DND-41 (cell line): ENCODE measurements at regions not wholly inside any gene's neighbourhood (a gene's known extent, or its start where the extent isn't known, plus 50 kb on each side); places are given as distances from the start of the nearest gene placed in this dataset.

ENCODE experiments used
- ATAC-seq: fragments of 200-7000 bp; cut with Tn5 transposase; 3 replicates; pipeline ENCODE4 v1.9.1; 2021; ENCODE audit warnings: low read depth; ENCODE audit not compliant: insufficient read depth
- DNase-seq: peaks from one replicate; pipeline ENCODE4 v3.0.0-alpha.2; 2020
- H2AFZ ChIP-seq: 2 replicates; pipeline ENCODE4 v1.6.0; 2012; ENCODE audit warnings: low read depth, low read length
- H3K27ac ChIP-seq: 2 replicates; pipeline ENCODE4 v1.5.1; 2012; ENCODE audit warnings: low read length, inconsistent platforms
- H3K27me3 ChIP-seq: fragments of 200-600 bp; sonication (generic); 2 replicates; pipeline ENCODE4 v1.6.0; 2012; ENCODE audit warnings: low read length, mild to moderate bottlenecking, inconsistent platforms; ENCODE audit not compliant: insufficient read depth, poor library complexity
- H3K36me3 ChIP-seq: 2 replicates; pipeline ENCODE4 v1.5.1; 2012; ENCODE audit warnings: low read length, inconsistent platforms; ENCODE audit not compliant: insufficient read depth
- H3K4me1 ChIP-seq: 2 replicates; pipeline ENCODE4 v1.5.1; 2012; ENCODE audit warnings: mild to moderate bottlenecking, low read length; ENCODE audit not compliant: insufficient read depth
- H3K4me2 ChIP-seq: 2 replicates; pipeline ENCODE4 v1.6.0; 2012; ENCODE audit warnings: mild to moderate bottlenecking, moderate library complexity, low read length, inconsistent platforms; ENCODE audit not compliant: insufficient read depth
- H3K4me3 ChIP-seq, 2 experiments: fragments of 200-600 bp in 1 of 2; shearing (Covaris generic) in 1 of 2; 2 replicates each; pipeline ENCODE4 v1.5.1; 2012 to 2016; ENCODE audit warnings: inconsistent platforms in 2 of 2, low read length in 2 of 2, mild to moderate bottlenecking in 2 of 2, low read depth in 1 of 2, moderate library complexity in 1 of 2
- H3K79me2 ChIP-seq: 2 replicates; pipeline ENCODE4 v1.6.0; 2012; ENCODE audit warnings: low read length, inconsistent platforms; ENCODE audit not compliant: insufficient read depth
- H3K9ac ChIP-seq: 2 replicates; pipeline ENCODE4 v1.6.0; 2012; ENCODE audit warnings: low read depth, mild to moderate bottlenecking, inconsistent platforms, low read length, moderate library complexity
- H3K9me3 ChIP-seq: 2 replicates; pipeline ENCODE4 v1.5.1; 2012; ENCODE audit warnings: low read length, moderate library complexity, mild to moderate bottlenecking, inconsistent platforms; ENCODE audit not compliant: insufficient read depth, severe bottlenecking
- H4K20me1 ChIP-seq: 2 replicates; pipeline ENCODE4 v1.6.0; 2012; ENCODE audit warnings: low read length; ENCODE audit not compliant: insufficient read depth
- EZH2 ChIP-seq: IDR thresholded peaks from 3 replicates; pipeline ENCODE4 v1.6.1; 2012; ENCODE audit warnings: borderline replicate concordance, low read depth, mild to moderate bottlenecking, moderate library complexity, low read length, inconsistent platforms; ENCODE audit not compliant: severe bottlenecking
- TF ChIP-seq, protein P1 (sequence below): IDR thresholded peaks from 2 replicates; pipeline ENCODE4 v1.5.1; 2012; ENCODE audit warnings: borderline replicate concordance, low read length, moderate library complexity, mild to moderate bottlenecking; ENCODE audit not compliant: poor library complexity, severe bottlenecking; ENCODE audit errors: extremely low read depth

GRCh38 chr10:35950701-35951100 lies 308.6 kb upstream of the FZD8 start:
- no peaks in the 10 kb centered on the region for H4K20me1 ChIP-seq
- no peak overlapping the region for H3K27ac ChIP-seq
- no peaks in the 10 kb centered on the region for H3K79me2 ChIP-seq
- H3K4me3 ChIP-seq, result no peak overlapping the region
- H3K9ac ChIP-seq, result no peak overlapping the region
- TF ChIP-seq EZH2, result no peak
- TF ChIP-seq, protein P1, sequence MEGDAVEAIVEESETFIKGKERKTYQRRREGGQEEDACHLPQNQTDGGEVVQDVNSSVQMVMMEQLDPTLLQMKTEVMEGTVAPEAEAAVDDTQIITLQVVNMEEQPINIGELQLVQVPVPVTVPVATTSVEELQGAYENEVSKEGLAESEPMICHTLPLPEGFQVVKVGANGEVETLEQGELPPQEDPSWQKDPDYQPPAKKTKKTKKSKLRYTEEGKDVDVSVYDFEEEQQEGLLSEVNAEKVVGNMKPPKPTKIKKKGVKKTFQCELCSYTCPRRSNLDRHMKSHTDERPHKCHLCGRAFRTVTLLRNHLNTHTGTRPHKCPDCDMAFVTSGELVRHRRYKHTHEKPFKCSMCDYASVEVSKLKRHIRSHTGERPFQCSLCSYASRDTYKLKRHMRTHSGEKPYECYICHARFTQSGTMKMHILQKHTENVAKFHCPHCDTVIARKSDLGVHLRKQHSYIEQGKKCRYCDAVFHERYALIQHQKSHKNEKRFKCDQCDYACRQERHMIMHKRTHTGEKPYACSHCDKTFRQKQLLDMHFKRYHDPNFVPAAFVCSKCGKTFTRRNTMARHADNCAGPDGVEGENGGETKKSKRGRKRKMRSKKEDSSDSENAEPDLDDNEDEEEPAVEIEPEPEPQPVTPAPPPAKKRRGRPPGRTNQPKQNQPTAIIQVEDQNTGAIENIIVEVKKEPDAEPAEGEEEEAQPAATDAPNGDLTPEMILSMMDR, result no peak
- H3K4me1 ChIP-seq, result no peaks in the 10 kb centered on the region
- no peak overlapping the region for H3K4me2 ChIP-seq
- DNase-seq (no peak), ATAC-seq (no peak)
- H3K36me3 ChIP-seq, result no peaks in the 10 kb centered on the region
- H2AFZ ChIP-seq, result no peak overlapping the region
- H3K27me3 ChIP-seq, result no peaks in the 10 kb centered on the region
- no peaks in the 10 kb centered on the region for H3K9me3 ChIP-seq

DNA sequence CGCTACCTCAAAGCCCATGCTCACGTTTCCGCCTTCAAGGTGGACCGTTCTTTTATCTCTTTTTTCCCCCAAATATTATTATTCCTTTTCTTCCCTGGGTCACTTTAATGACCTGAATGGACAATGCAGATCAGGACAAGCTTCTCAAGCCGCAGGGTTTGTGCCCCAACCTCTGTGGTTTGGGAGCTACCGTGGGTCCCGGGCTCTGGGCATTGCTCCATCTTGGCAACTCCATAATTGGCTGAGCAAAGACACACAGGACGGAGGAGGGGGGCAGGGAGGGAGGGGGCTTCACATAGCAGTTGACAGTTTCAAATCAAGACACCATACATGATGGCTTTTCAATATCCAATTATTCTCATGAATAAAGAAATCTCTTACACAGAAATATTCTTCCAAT lies 308.1 kb upstream of the FZD8 start:
- H3K79me2 ChIP-seq, result no peaks in the 10 kb centered on the region
- no peak overlapping the region for H3K9ac ChIP-seq
- ATAC-seq (no peak), DNase-seq (no peak)
- H3K9me3 ChIP-seq, result no peaks in the 10 kb centered on the region
- H3K4me1 ChIP-seq, result no peaks in the 10 kb centered on the region
- no peaks in the 10 kb centered on the region for H3K27me3 ChIP-seq
- H3K36me3 ChIP-seq, result no peaks in the 10 kb centered on the region
- H3K27ac ChIP-seq, result no peak overlapping the region
- TF ChIP-seq, protein P1, result no peak
- TF ChIP-seq EZH2, result no peak
- H4K20me1 ChIP-seq, result no peaks in the 10 kb centered on the region
- H2AFZ ChIP-seq, result no peak overlapping the region
- H3K4me3 ChIP-seq, result no peak overlapping the region
- H3K4me2 ChIP-seq, result no peak overlapping the region

- ATAC-seq (no peak), DNase-seq (no peak)
- no peaks in the 10 kb centered on the region for H4K20me1 ChIP-seq
- no peak overlapping the region for H3K4me3 ChIP-seq
- H2AFZ ChIP-seq, result no peak overlapping the region
- H3K36me3 ChIP-seq, result no peaks in the 10 kb centered on the region
- H3K9ac ChIP-seq, result no peak overlapping the region
- no peaks in the 10 kb centered on the region for H3K79me2 ChIP-seq
- H3K27me3 ChIP-seq, result no peaks in the 10 kb centered on the region
- no peak overlapping the region for H3K27ac ChIP-seq
- TF ChIP-seq, protein P1, result no peak
- no peak for TF ChIP-seq EZH2
- no peaks in the 10 kb centered on the region for H3K4me1 ChIP-seq
- no peaks in the 10 kb centered on the region for H3K9me3 ChIP-seq
- H3K4me2 ChIP-seq, result no peak overlapping the region
Measured at GRCh38 chr10:35949811-35950211, 307.7 kb upstream of the FZD8 start.

DNA sequence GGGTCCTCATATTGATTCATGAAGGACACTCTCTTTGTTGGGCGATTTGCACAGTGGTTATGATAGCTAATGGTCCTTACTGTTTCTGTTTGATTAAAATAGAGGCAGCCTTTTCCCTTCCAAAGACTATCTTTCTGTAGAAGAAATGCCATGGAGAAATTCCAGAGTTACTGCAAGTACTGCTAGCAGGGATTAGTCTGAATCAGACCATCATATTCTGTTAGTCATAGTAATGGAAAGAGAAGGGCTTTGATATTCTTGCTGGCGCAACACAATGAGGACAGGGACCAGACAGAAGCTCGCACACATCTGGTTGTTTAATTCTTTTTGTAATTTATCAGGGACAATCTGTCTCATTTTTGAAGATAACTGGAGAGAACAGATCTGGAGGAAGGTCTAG lies 304.5 kb upstream of the FZD8 start:
- H2AFZ ChIP-seq, result no peak overlapping the region
- no peak for ATAC-seq
- DNase-seq, result no peak
- H3K79me2 ChIP-seq, result no peaks in the 10 kb centered on the region
- H3K36me3 ChIP-seq, result no peaks in the 10 kb centered on the region
- no peaks in the 10 kb centered on the region for H4K20me1 ChIP-seq
- no peak overlapping the region for H3K4me2 ChIP-seq
- H3K27ac ChIP-seq, result no peak overlapping the region
- no peaks in the 10 kb centered on the region for H3K27me3 ChIP-seq
- no peak overlapping the region for H3K9ac ChIP-seq
- no peaks in the 10 kb centered on the region for H3K9me3 ChIP-seq
- TF ChIP-seq, protein P1, result no peak
- no peak for TF ChIP-seq EZH2
- H3K4me3 ChIP-seq, result no peak overlapping the region
- no peaks in the 10 kb centered on the region for H3K4me1 ChIP-seq
